MM.1S (cell line): ENCODE measurements at regions not wholly inside any gene's neighbourhood (a gene's known extent, or its start where the extent isn't known, plus 50 kb on each side); places are given as distances from the start of the nearest gene placed in this dataset.

ENCODE experiments used
- DNase-seq: peaks from one replicate; pipeline ENCODE4 v3.0.0-alpha.2; 2015
- H2AFZ ChIP-seq: fragments of 300-600 bp; sonication (generic); 2 replicates; pipeline ENCODE4 v1.6.0; 2016; ENCODE audit warnings: antibody characterized with exemption, low read length
- H3F3A ChIP-seq: fragments of 300-600 bp; sonication (generic); 2 replicates; pipeline ENCODE4 v1.6.1; 2016; ENCODE audit warnings: mild to moderate bottlenecking, antibody characterized with exemption, low read length, moderate library complexity, mixed read lengths; ENCODE audit not compliant: insufficient read depth
- H3K27ac ChIP-seq: fragments of 300-600 bp; sonication (generic); 2 replicates; pipeline ENCODE4 v1.5.1; 2016; ENCODE audit warnings: mild to moderate bottlenecking, low read length
- H3K27me3 ChIP-seq: fragments of 300-600 bp; sonication (generic); replicated peaks from 2 replicates; pipeline ENCODE4 v1.6.0; 2016; ENCODE audit warnings: low read length; ENCODE audit not compliant: insufficient read depth
- H3K36me3 ChIP-seq: fragments of 300-600 bp; sonication (generic); replicated peaks from 2 replicates; pipeline ENCODE4 v1.6.1; 2016; ENCODE audit warnings: mild to moderate bottlenecking, low read length, mixed read lengths; ENCODE audit not compliant: insufficient read depth
- H3K4me1 ChIP-seq: fragments of 300-600 bp; sonication (generic); 2 replicates; pipeline ENCODE4 v1.6.1; 2016; ENCODE audit warnings: low read length, mixed read lengths
- H3K4me2 ChIP-seq: fragments of 300-600 bp; sonication (generic); 2 replicates; pipeline ENCODE4 v1.6.0; 2016; ENCODE audit warnings: low read depth, low read length
- H3K4me3 ChIP-seq: fragments of 300-600 bp; sonication (generic); 2 replicates; pipeline ENCODE4 v1.5.1; 2016; ENCODE audit warnings: low read length, mixed read lengths
- H3K79me2 ChIP-seq: fragments of 300-600 bp; sonication (generic); 2 replicates; pipeline ENCODE4 v1.6.1; 2016; ENCODE audit warnings: mixed run types, low read length, mixed read lengths
- H3K9ac ChIP-seq: fragments of 300-600 bp; sonication (generic); 2 replicates; pipeline ENCODE4 v1.6.1; 2016; ENCODE audit warnings: low read length, mixed read lengths
- H3K9me2 ChIP-seq: fragments of 300-600 bp; sonication (generic); replicated peaks from 2 replicates; pipeline ENCODE4 v1.6.1; 2016; ENCODE audit warnings: mild to moderate bottlenecking, low read length, mixed read lengths; ENCODE audit not compliant: insufficient read depth
- H3K9me3 ChIP-seq: fragments of 300-600 bp; sonication (generic); replicated peaks from 2 replicates; pipeline ENCODE4 v1.6.1; 2016; ENCODE audit warnings: mild to moderate bottlenecking, low read length, mixed read lengths; ENCODE audit not compliant: insufficient read depth
- H4K20me1 ChIP-seq: fragments of 300-600 bp; sonication (generic); 2 replicates; pipeline ENCODE4 v1.6.1; 2016; ENCODE audit warnings: mild to moderate bottlenecking, low read length, moderate library complexity, mixed read lengths; ENCODE audit not compliant: insufficient read depth
- EZH2 ChIP-seq: fragments of 300-600 bp; sonication (generic); optimal IDR thresholded peaks from 2 replicates; pipeline ENCODE3; 2017; ENCODE audit warnings: low read depth, mild to moderate bottlenecking, antibody characterized with exemption, low read length, mixed read lengths
- EZH2phosphoT487 ChIP-seq: fragments of 300-600 bp; sonication (generic); IDR thresholded peaks from 2 replicates; pipeline ENCODE4 v1.6.1; 2018; ENCODE audit warnings: antibody characterized with exemption, low read length
- TF ChIP-seq, protein P1 (sequence below): fragments of 300-600 bp; sonication (generic); IDR thresholded peaks from 2 replicates; pipeline ENCODE4 v1.5.1; 2016; ENCODE audit warnings: antibody characterized with exemption, low read length, mixed read lengths

GRCh38 chr2:163351966-163352365 lies 383.8 kb downstream of the FIGN start:
- Histone ChIP-seq H3K4me1 (no peaks in the 10 kb centered on the region), H3K27me3 (no peaks in the 10 kb centered on the region), H3K79me2 (no peaks in the 10 kb centered on the region), H3K4me2 (no peak overlapping the region), H3K9me3 (no peaks in the 10 kb centered on the region), H3K36me3 (no peaks in the 10 kb centered on the region), H2AFZ (no peak overlapping the region), H4K20me1 (no peaks in the 10 kb centered on the region), H3K4me3 (no peak overlapping the region), H3K27ac (no peak overlapping the region), H3K9ac (no peak overlapping the region), H3F3A (no peaks in the 10 kb centered on the region), H3K9me2 (no peaks in the 10 kb centered on the region)
- no peak for DNase-seq
- TF ChIP-seq EZH2phosphoT487 (no peak), EZH2 (no peak)
- TF ChIP-seq, protein P1, sequence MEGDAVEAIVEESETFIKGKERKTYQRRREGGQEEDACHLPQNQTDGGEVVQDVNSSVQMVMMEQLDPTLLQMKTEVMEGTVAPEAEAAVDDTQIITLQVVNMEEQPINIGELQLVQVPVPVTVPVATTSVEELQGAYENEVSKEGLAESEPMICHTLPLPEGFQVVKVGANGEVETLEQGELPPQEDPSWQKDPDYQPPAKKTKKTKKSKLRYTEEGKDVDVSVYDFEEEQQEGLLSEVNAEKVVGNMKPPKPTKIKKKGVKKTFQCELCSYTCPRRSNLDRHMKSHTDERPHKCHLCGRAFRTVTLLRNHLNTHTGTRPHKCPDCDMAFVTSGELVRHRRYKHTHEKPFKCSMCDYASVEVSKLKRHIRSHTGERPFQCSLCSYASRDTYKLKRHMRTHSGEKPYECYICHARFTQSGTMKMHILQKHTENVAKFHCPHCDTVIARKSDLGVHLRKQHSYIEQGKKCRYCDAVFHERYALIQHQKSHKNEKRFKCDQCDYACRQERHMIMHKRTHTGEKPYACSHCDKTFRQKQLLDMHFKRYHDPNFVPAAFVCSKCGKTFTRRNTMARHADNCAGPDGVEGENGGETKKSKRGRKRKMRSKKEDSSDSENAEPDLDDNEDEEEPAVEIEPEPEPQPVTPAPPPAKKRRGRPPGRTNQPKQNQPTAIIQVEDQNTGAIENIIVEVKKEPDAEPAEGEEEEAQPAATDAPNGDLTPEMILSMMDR: no peak

- Histone ChIP-seq H3K9me3 (no peaks in the 10 kb centered on the region), H3K4me3 (no peak overlapping the region), H3K9me2 (no peaks in the 10 kb centered on the region), H3K4me2 (no peak overlapping the region), H3K27me3 (no peaks in the 10 kb centered on the region), H3K4me1 (no peaks in the 10 kb centered on the region), H3K9ac (no peak overlapping the region), H3F3A (no peaks in the 10 kb centered on the region), H3K79me2 (no peaks in the 10 kb centered on the region), H3K36me3 (no peaks in the 10 kb centered on the region), H2AFZ (no peak overlapping the region), H3K27ac (no peak overlapping the region), H4K20me1 (no peaks in the 10 kb centered on the region)
- DNase-seq: no peak
- TF ChIP-seq EZH2phosphoT487 (no peak), EZH2 (no peak)
- TF ChIP-seq, protein P1: no peak
Measured at GRCh38 chr2:163351143-163351542, 384.7 kb downstream of the FIGN start.

DNA sequence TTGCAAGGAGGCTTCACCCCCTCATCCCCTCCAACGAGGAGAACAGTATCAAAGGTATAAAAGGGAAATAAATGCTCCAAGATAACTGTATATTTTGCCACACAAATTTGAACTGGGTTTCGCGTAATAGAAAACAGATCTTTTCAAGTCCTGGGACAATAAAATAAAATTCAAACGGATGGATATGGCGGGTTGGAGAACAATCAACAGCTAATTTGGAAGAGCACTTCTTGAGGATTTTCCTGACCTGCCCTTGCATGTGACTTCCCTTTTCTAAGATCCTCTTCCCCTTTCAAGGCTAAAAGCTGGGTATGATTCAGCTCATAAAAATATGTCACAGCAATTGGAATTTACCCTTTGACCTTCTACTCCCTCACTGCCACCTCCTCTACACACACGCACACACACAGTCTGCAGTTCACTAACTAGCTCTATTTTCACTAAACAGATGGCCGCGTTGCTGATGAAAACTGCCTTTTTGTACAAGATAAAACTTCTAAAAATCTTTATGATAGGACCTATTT lies 386.9 kb downstream of the FIGN start:
- DNase-seq: no peak
- H3K9me2 ChIP-seq: no peaks in the 10 kb centered on the region
- H3K79me2 ChIP-seq: no peaks in the 10 kb centered on the region
- no peak overlapping the region for H3K9ac ChIP-seq
- H3K27ac ChIP-seq: no peak overlapping the region
- TF ChIP-seq, protein P1: no peak
- TF ChIP-seq EZH2phosphoT487 (no peak), EZH2 (no peak)
- no peaks in the 10 kb centered on the region for H3K36me3 ChIP-seq
- H3K27me3 ChIP-seq: no peaks in the 10 kb centered on the region
- no peaks in the 10 kb centered on the region for H4K20me1 ChIP-seq
- no peak overlapping the region for H3K4me2 ChIP-seq
- H3K4me1 ChIP-seq: no peaks in the 10 kb centered on the region
- no peaks in the 10 kb centered on the region for H3F3A ChIP-seq
- H3K4me3 ChIP-seq: no peak overlapping the region
- H2AFZ ChIP-seq: no peak overlapping the region
- no peaks in the 10 kb centered on the region for H3K9me3 ChIP-seq
